ENCODE measurements at regions not wholly inside any gene's neighbourhood (a gene's known extent, or its start where the extent isn't known, plus 50 kb on each side); places are given as distances from the start of the nearest gene placed in this dataset.

DNA sequence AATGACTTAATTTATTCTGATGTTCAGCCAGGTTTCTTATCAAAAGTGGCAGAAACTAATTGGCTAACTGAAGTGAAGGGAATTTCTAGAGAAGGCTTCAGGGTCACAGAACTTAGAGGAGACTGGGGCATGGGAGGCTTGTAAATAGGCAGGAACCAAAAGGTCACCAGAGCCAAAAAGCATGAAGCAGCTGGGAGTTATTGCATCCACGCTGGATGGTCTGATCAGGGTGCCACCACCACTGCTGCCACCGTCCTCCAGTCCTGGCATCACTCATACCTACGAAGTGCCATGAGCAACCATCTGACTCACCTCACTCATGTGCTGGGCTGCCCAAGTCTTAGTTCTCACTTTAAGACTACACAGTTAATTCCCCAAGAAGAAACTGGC lies 82.5 kb upstream of the DPH5 start:
- FAIRE-seq = no peak
- CTCF ChIA-PET = no interaction called here

GRCh38 chr1:101107496-101108110 lies 82.0 kb upstream of the DPH5 start:
- Histone ChIP-seq H3K79me2 (ENCODE audit: control insufficient read depth, insufficient read depth, low read length) (no peaks in the 10 kb centered on the region), H4K20me1 (replicated peaks; ENCODE audit: control insufficient read depth, extremely low read depth, insufficient read depth, low read length) (no peaks in the 10 kb centered on the region), H3K9me1 (replicated peaks; ENCODE audit: control insufficient read depth, extremely low read depth, insufficient read depth, low read length) (no peaks in the 10 kb centered on the region), H3K27ac (ENCODE audit: insufficient read depth, low read depth, low read length) (no peak overlapping the region), H3K27me3 (ENCODE audit: control insufficient read depth in 2 of 2, insufficient read depth in 2 of 2, low read length in 2 of 2) (no peaks in the 10 kb centered on the region), H3K4me2 (ENCODE audit: insufficient read depth, low read length) (no peak overlapping the region), H3K9ac (replicated peaks; ENCODE audit: extremely low read depth, insufficient read depth, low read length) (no peak overlapping the region), H3K4me3 (replicated peaks in 1 of 3; ENCODE audit: insufficient read depth in 1 of 3, low read depth in 1 of 3, low read length in 3 of 3) (no peak overlapping the region), H3K9me3 (replicated peaks; ENCODE audit: control insufficient read depth, insufficient read depth, low read length) (no peaks in the 10 kb centered on the region), H3K36me3 (ENCODE audit: control insufficient read depth in 2 of 2, extremely low read depth in 1 of 2, insufficient read depth in 2 of 2, low read length in 2 of 2) (no peaks in the 10 kb centered on the region), H3K4me1 (ENCODE audit: control insufficient read depth, extremely low read depth, insufficient read depth, low read length) (peaks cover 11% of the 10 kb centered on the region), H2AFZ (ENCODE audit: low read depth, low read length) (no peak overlapping the region)
- ChIA-PET CTCF (no interaction called here), POLR2A (no interaction called here)
- no peak for FAIRE-seq
- TF ChIP-seq, protein P1, sequence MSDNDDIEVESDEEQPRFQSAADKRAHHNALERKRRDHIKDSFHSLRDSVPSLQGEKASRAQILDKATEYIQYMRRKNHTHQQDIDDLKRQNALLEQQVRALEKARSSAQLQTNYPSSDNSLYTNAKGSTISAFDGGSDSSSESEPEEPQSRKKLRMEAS (IDR thresholded peaks at IDR 0.05; ENCODE audit: insufficient read depth, insufficient read length) = no peak
- DNase-seq (ENCODE audit: low read depth, low spot score) = peak; percentile 34
- no TSS peak for BruUV-seq (replicated peaks)
- dilution Hi-C loops (cut with MboI; ENCODE audit: extremely low pct_ligation_motif_present, low sequenced_read_pairs) (no loop called here), intact Hi-C loops (cut with micrococcal nuclease) (no loop called here)

More for the DNA sequence above, 82.5 kb upstream of the DPH5 start:
- Histone ChIP-seq H2AFZ (ENCODE audit: low read depth, low read length) (no peak overlapping the region), H3K4me3 (replicated peaks in 1 of 3; ENCODE audit: insufficient read depth in 1 of 3, low read depth in 1 of 3, low read length in 3 of 3) (no peak overlapping the region), H3K9me1 (replicated peaks; ENCODE audit: control insufficient read depth, extremely low read depth, insufficient read depth, low read length) (no peaks in the 10 kb centered on the region), H3K27me3 (ENCODE audit: control insufficient read depth in 2 of 2, insufficient read depth in 2 of 2, low read length in 2 of 2) (no peaks in the 10 kb centered on the region), H4K20me1 (replicated peaks; ENCODE audit: control insufficient read depth, extremely low read depth, insufficient read depth, low read length) (no peaks in the 10 kb centered on the region), H3K79me2 (ENCODE audit: control insufficient read depth, insufficient read depth, low read length) (no peaks in the 10 kb centered on the region), H3K9me3 (replicated peaks; ENCODE audit: control insufficient read depth, insufficient read depth, low read length) (no peaks in the 10 kb centered on the region), H3K36me3 (ENCODE audit: control insufficient read depth in 2 of 2, extremely low read depth in 1 of 2, insufficient read depth in 2 of 2, low read length in 2 of 2) (no peaks in the 10 kb centered on the region), H3K9ac (replicated peaks; ENCODE audit: extremely low read depth, insufficient read depth, low read length) (no peak overlapping the region), H3K27ac (ENCODE audit: insufficient read depth, low read depth, low read length) (no peak overlapping the region), H3K4me2 (ENCODE audit: insufficient read depth, low read length) (no peak overlapping the region), H3K4me1 (ENCODE audit: control insufficient read depth, extremely low read depth, insufficient read depth, low read length) (peaks cover 12% of the 10 kb centered on the region)
- POLR2A ChIA-PET = no interaction called here
- dilution Hi-C loops (cut with MboI; ENCODE audit: extremely low pct_ligation_motif_present, low sequenced_read_pairs) = no loop called here
- no TSS peak for BruUV-seq (replicated peaks)
- intact Hi-C loops (cut with micrococcal nuclease) = no loop called here
- TF ChIP-seq JUN (IDR thresholded peaks at IDR 0.05; ENCODE audit: borderline replicate concordance, insufficient read depth, insufficient read length, low read depth) = no peak
- no peak for TF ChIP-seq EZH2 (IDR thresholded peaks at IDR 0.05; ENCODE audit: borderline replicate concordance, low read depth, low read length, severe bottlenecking)
- no peak for TF ChIP-seq GATA2 (IDR thresholded peaks at IDR 0.05; ENCODE audit: insufficient read depth, insufficient read length, low read depth, low read length)
- TF ChIP-seq, protein P1 (IDR thresholded peaks at IDR 0.05; ENCODE audit: insufficient read depth, insufficient read length) = no peak
- peak; percentile 23 for DNase-seq (ENCODE audit: low read depth, low spot score)

All from endothelial cell of umbilical vein (primary cell).